Heart right ventricle (tissue), 16 donors: ENCODE measurements at regions not wholly inside any gene's neighbourhood (a gene's known extent, or its start where the extent isn't known, plus 50 kb on each side); places are given as distances from the start of the nearest gene placed in this dataset.

Experiments
- ATAC-seq, 8 donors: fragments of 200-7000 bp; cut with Tn5 transposase; one replicate each; pipeline ENCODE4 v1.9.1; 2020; ENCODE audit warnings: mild to moderate bottlenecking in 8 of 8, moderate library complexity in 8 of 8, moderate number of reproducible peaks in 1 of 8
- DNase-seq, 2 donors: peaks; one replicate each; pipeline ENCODE4 v3.0.0-alpha.2; 2020
- H3K27ac ChIP-seq, 10 donors: fragments of 200-600 bp; sonication (generic) in 2 of 10; one replicate each; pipeline versions ENCODE4 v1.5.0 to v1.8.0; 2020 to 2022; ENCODE audit warnings: mild to moderate bottlenecking in 3 of 10
- H3K27me3 ChIP-seq, 7 donors: fragments of 200-600 bp; one replicate each; pipeline ENCODE4 v1.8.0; 2021 to 2022; ENCODE audit warnings: mild to moderate bottlenecking in 2 of 7
- H3K36me3 ChIP-seq, 9 donors: fragments of 200-600 bp; sonication (generic) in 1 of 9; one replicate each; pipeline versions ENCODE4 v1.5.0 to v1.8.0; 2020 to 2022; ENCODE audit warnings: mild to moderate bottlenecking in 2 of 9
- H3K4me1 ChIP-seq, 9 donors: fragments of 200-600 bp; sonication (generic) in 1 of 9; one replicate each; pipeline versions ENCODE4 v1.5.0 to v1.8.0; 2020 to 2022; ENCODE audit warnings: mild to moderate bottlenecking in 4 of 9
- H3K4me3 ChIP-seq, 10 donors: fragments of 200-600 bp; sonication (generic) in 2 of 10; one replicate each; pipeline versions ENCODE4 v1.5.0 to v1.8.0; 2020 to 2022; ENCODE audit warnings: mild to moderate bottlenecking in 7 of 10, moderate library complexity in 2 of 10
- H3K9me3 ChIP-seq, 11 donors: fragments of 200-600 bp in 10 of 11; sonication (generic) in 2 of 11; one replicate each; pipeline versions ENCODE4 v1.5.0 to v1.8.0; 2013 to 2022; ENCODE audit warnings: mild to moderate bottlenecking in 2 of 11, control low read depth in 1 of 11, moderate library complexity in 1 of 11
- WGBS, 2 donors: extraction: QIAGEN DNeasy Blood & Tissue Kit; methylation state at CpG; one replicate each; pipeline ENCODE4 v1.1.7; 2013; ENCODE audit warnings: inconsistent platforms in 1 of 2; 5-methylcytosine and 5-hydroxymethylcytosine counted together
- intact Hi-C, 10 donors: fragments of 100-400 bp; cut with DNase I; formaldehyde crosslinking; loops; one replicate each; pipeline versions ENCODE4 v1.11.1 to v1.14.2; 2022
- TF ChIP-seq, protein P1 (sequence below), 9 donors: fragments of 200-600 bp; sonication (generic) in 2 of 9; IDR thresholded peaks; one replicate each; pipeline versions ENCODE4 v1.5.0 to v1.8.0; 2021 to 2022; ENCODE audit warnings: antibody characterized with exemption in 9 of 9, mild to moderate bottlenecking in 5 of 9, moderate library complexity in 1 of 9
- donor health status: Arrhythmogenic right ventricular cardiomyopathy.
- donor health status: ischemic (EF 13 %, LVEDD 7.1; RV severe dilation, severe dysfunction).
- donor health status: healthy with polysubstance abuse.
- donor health status: DM: no; HTN: yes; CAD: no.
- donor health status: DM: no; HTN: no; CAD: no.
- donor health status: ischemic (EF 25% LVEDD 6.9; RV normal size, moderate dysfunction).
- donor health status: ischemic (EF 25% LVEDD 5.7; RV mildly dilated, moderate dysfunction).
- donor health status: healthy.
- donor health status: DM: yes; HTN: yes; CAD: no.
- donor health status: Ischemic cardiomyopathy.
- donor health status: ischemic (EF 35%, LVEDD 5.7; RV mildly dilated, moderate dysfunction).
- donor health status: nonischemic (EF 11% LVEDD 7.7; RV severe dilation, severe dysfunction).
- donor health status: DM: yes; HTN: yes; CAD: no.
- donor health status: PGD.
- donor health status: ischemic (EF 29% LVEDD 5.4; RV normal size, mild dysfunction).
- donor health status: nonischemic (EF 23%, LVEDD 6.1; RV moderate dilation, normal function).

DNA sequence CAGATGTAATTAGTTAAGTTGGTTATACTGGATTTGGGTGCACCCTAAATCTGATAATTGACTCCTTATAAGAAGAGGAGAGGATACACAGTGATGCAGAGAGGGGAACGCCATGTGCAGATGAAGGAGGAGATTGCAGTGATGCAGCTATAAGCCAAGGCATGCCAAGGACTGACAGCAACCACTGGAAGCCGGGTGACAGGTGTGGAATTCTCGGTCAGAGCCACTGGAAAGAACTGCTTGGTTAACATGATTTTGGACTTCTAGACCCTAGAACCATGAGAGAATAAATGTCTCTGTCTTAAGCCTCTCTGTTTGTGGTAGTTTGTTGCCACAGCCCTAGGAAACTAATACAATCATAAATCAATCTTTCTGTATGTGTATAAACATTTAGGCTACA lies 403.3 kb upstream of the CDH20 start:
- intact Hi-C loops = no loop called here
- ATAC-seq (no peak), DNase-seq (no peak)
- H3K36me3 ChIP-seq = no peaks in the 10 kb centered on the region
- peaks cover 0 to 1% (median 0%) of the 10 kb centered on the region in 9 donors for H3K4me1 ChIP-seq
- TF ChIP-seq, protein P1, sequence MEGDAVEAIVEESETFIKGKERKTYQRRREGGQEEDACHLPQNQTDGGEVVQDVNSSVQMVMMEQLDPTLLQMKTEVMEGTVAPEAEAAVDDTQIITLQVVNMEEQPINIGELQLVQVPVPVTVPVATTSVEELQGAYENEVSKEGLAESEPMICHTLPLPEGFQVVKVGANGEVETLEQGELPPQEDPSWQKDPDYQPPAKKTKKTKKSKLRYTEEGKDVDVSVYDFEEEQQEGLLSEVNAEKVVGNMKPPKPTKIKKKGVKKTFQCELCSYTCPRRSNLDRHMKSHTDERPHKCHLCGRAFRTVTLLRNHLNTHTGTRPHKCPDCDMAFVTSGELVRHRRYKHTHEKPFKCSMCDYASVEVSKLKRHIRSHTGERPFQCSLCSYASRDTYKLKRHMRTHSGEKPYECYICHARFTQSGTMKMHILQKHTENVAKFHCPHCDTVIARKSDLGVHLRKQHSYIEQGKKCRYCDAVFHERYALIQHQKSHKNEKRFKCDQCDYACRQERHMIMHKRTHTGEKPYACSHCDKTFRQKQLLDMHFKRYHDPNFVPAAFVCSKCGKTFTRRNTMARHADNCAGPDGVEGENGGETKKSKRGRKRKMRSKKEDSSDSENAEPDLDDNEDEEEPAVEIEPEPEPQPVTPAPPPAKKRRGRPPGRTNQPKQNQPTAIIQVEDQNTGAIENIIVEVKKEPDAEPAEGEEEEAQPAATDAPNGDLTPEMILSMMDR (IDR thresholded peaks at IDR 0.05) = no peak
- peaks cover 0 to 8% (median 0%) of the 10 kb centered on the region in 11 donors for H3K9me3 ChIP-seq
- no peak overlapping the region for H3K27ac ChIP-seq
- 81 to 83% methylated on average over 3 of the region's 3 CpGs for WGBS, 2 donors
- no peaks in the 10 kb centered on the region for H3K27me3 ChIP-seq
- no peak overlapping the region for H3K4me3 ChIP-seq

DNA sequence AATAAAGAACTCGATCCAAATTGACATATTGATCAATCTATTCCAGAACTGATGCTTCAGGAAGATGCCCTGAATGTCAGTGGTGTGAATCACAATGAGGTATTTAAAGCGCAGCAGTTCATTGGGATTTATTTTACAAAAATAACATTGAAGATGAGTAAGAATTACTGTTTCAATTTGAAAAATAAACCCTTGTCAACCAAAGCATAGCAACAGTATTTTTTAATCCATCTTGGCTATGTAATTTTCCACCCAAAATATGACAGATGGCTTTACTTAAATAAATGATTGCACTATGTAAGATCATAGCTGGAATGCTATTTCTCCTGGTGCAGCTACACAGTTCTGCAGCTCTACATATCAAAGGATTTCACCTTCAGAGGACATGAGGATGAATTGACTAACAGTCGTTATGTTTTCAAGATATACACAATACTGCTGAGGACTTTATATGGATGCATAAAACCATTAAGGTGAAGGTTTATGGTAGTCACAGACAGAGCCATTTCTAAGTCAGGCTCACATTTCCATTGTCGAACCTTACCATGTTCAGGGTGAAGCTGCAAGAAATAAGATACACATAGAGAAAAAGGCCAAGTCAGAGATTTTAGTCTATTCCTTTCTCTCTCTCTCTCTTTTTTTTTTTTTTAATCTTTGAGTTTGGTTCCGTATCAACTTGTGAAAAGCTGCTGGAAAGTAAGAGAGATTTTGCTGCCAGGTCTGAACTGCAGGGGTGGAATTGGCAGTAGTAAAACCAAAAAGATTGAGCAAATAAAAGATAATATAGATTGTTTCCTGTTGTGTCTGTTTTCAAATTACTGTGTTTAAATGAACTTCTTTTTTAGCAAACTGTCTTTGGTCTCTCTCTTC lies 398.0 kb upstream of the CDH20 start:
- ATAC-seq = no peak
- intact Hi-C loops = no loop called here
- H3K27me3 ChIP-seq = no peaks in the 10 kb centered on the region
- TF ChIP-seq, protein P1 (IDR thresholded peaks at IDR 0.05) = no peak
- H3K36me3 ChIP-seq = no peaks in the 10 kb centered on the region
- DNase-seq = no peak
- H3K27ac ChIP-seq = no peak overlapping the region
- H3K9me3 ChIP-seq = no peaks in the 10 kb centered on the region
- peaks cover 0 to 6% (median 0%) of the 10 kb centered on the region in 9 donors for H3K4me1 ChIP-seq
- 70 to 75% methylated on average over 5 of the region's 5 CpGs for WGBS, 2 donors
- no peak overlapping the region for H3K4me3 ChIP-seq

DNA sequence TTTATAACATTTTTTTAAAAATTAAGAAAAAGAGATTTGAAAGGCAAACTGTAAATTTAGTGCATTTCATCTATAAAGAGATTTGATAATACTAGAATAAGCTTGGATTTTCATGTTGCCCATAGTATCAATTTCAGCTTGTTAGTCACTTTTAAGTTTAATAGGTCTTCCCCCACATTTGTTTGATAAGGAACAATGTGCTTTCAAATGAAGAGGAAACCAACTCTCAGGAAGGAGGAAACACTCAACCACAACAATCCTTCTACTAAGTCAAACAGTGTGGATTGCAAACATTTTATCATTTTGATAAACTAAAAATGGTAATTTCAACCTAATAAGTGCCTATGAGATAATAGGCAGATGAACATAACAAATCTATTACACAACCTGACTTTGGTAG lies 397.1 kb upstream of the CDH20 start:
- Histone ChIP-seq H3K4me3 (no peak overlapping the region), H3K27me3 (no peaks in the 10 kb centered on the region), H3K36me3 (no peaks in the 10 kb centered on the region), H3K27ac (no peak overlapping the region), H3K4me1 (peaks cover 0 to 6% (median 0%) of the 10 kb centered on the region in 9 donors), H3K9me3 (no peaks in the 10 kb centered on the region)
- TF ChIP-seq, protein P1 (IDR thresholded peaks at IDR 0.05) = no peak
- intact Hi-C loops = no loop called here
- ATAC-seq = no peak
- no peak for DNase-seq

DNA sequence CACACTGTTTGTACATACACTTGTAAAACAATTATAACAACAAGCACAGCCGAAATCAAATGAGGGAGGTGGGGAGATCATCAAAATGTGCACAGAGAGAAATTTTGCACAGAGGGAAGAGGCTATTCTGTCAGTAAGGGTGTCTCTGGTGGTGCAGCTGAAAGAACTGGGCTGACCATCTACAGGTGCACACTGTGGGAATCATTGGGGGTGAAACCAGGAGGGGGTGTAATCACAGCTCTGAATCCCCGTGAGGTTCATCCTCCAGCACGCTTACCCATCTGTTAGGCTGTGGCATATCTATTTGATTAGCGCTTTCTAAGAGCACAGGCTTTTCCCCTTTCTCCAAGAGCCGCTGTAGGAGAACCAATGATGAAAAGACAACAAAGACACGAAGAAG lies 389.9 kb upstream of the CDH20 start:
- intact Hi-C loops = no loop called here
- no peaks in the 10 kb centered on the region for H3K9me3 ChIP-seq
- 73 to 81% methylated on average over 6 of the region's 6 CpGs for WGBS, 2 donors
- H3K36me3 ChIP-seq = no peaks in the 10 kb centered on the region
- TF ChIP-seq, protein P1 (IDR thresholded peaks at IDR 0.05) = no peak
- DNase-seq = no peak
- ATAC-seq = no peak
- no peak overlapping the region for H3K4me3 ChIP-seq
- H3K27ac ChIP-seq = no peak overlapping the region
- H3K27me3 ChIP-seq = no peaks in the 10 kb centered on the region
- H3K4me1 ChIP-seq = no peaks in the 10 kb centered on the region
